ENCODE measurements at regions not wholly inside any gene's neighbourhood (a gene's known extent, or its start where the extent isn't known, plus 50 kb on each side); places are given as distances from the start of the nearest gene placed in this dataset.

GRCh38 chr18:31237142-31237541 lies 74.5 kb upstream of the DSC1 start:
- Histone ChIP-seq H3K4me3 (no peak overlapping the region), H3K9me3 (no peaks in the 10 kb centered on the region), H3K27ac (no peak overlapping the region), H3K4me1 (peaks cover 28% of the 10 kb centered on the region), H3K36me3 (replicated peaks in 1 of 2; ENCODE audit: insufficient read depth in 1 of 2, low read depth in 2 of 2) (no peaks in the 10 kb centered on the region), H3K27me3 (no peaks in the 10 kb centered on the region)
- DNase-seq (no peak), ATAC-seq (no peak)
- intact Hi-C loops (cut with DNase I) = no loop called here
- 95 to 96% methylated on average over 2 of the region's 2 CpGs for WGBS, 2 donors
- TF ChIP-seq CTCF (IDR thresholded peaks at IDR 0.05) = no peak
- TF ChIP-seq POLR2A (IDR thresholded peaks at IDR 0.05) = no peak

GRCh38 chr18:31241425-31241824 lies 76.5 kb upstream of the DSG1 start:
- Histone ChIP-seq H3K4me3 (no peak overlapping the region), H3K4me1 (peaks cover 48% of the 10 kb centered on the region), H3K9me3 (no peaks in the 10 kb centered on the region), H3K27ac (peak overlapping the region in 3 of 4 donors; percentile 38 to 61 (median 46)), H3K27me3 (no peaks in the 10 kb centered on the region), H3K36me3 (replicated peaks in 1 of 2; ENCODE audit: insufficient read depth in 1 of 2, low read depth in 2 of 2) (no peaks in the 10 kb centered on the region)
- intact Hi-C loops (cut with DNase I) = no loop called here
- DNase-seq (no peak), ATAC-seq (peak; percentile 15)
- no peak for TF ChIP-seq POLR2A (IDR thresholded peaks at IDR 0.05)
- no peak for TF ChIP-seq CTCF (IDR thresholded peaks at IDR 0.05)

- Histone ChIP-seq H3K27ac (peak overlapping the region in 3 of 4 donors; percentile 38 to 61 (median 46)), H3K4me1 (peaks cover 51% of the 10 kb centered on the region), H3K4me3 (no peak overlapping the region), H3K36me3 (replicated peaks in 1 of 2; ENCODE audit: insufficient read depth in 1 of 2, low read depth in 2 of 2) (no peaks in the 10 kb centered on the region), H3K27me3 (no peaks in the 10 kb centered on the region), H3K9me3 (no peaks in the 10 kb centered on the region)
- intact Hi-C loops (cut with DNase I) = no loop called here
- TF ChIP-seq POLR2A (IDR thresholded peaks at IDR 0.05) (no peak), CTCF (IDR thresholded peaks at IDR 0.05) (peak; percentile 31 to 69 (median 59))
- WGBS, 2 donors = 24% methylated on average over 2 of the region's 2 CpGs
- peak; percentile 93 for ATAC-seq
- DNase-seq = peak; percentile 48 to 82 (median 66)
Observed at GRCh38 chr18:31241900-31242409, 76.0 kb upstream of the DSG1 start.

- ATAC-seq (no peak), DNase-seq (peak in 1 of 4 donors; percentile 13)
- Histone ChIP-seq H3K4me1 (peaks cover 63% of the 10 kb centered on the region), H3K9me3 (no peaks in the 10 kb centered on the region), H3K36me3 (replicated peaks in 1 of 2; ENCODE audit: insufficient read depth in 1 of 2, low read depth in 2 of 2) (no peaks in the 10 kb centered on the region), H3K27ac (peak overlapping the region in 3 of 4 donors; percentile 38 to 71 (median 39)), H3K27me3 (no peaks in the 10 kb centered on the region), H3K4me3 (no peak overlapping the region)
- no peak for TF ChIP-seq CTCF (IDR thresholded peaks at IDR 0.05)
- TF ChIP-seq POLR2A (IDR thresholded peaks at IDR 0.05) = no peak
- 40 to 58% methylated on average over 11 of the region's 11 CpGs for WGBS, 2 donors
- intact Hi-C loops (cut with DNase I) = no loop called here
Observed at GRCh38 chr18:31243740-31244512, 74.0 kb upstream of the DSG1 start.
